ENCODE measurements at regions not wholly inside any gene's neighbourhood (a gene's known extent, or its start where the extent isn't known, plus 50 kb on each side); places are given as distances from the start of the nearest gene placed in this dataset.

- no peak for TF ChIP-seq CTCF (IDR thresholded peaks at IDR 0.05)
- TF ChIP-seq POLR2AphosphoS5 (IDR thresholded peaks at IDR 0.05; ENCODE audit: insufficient read depth in 1 of 2, low read depth in 1 of 2): no peak
These were observed 847.7 kb upstream of the INTU start for GRCh38 chr4:126784966-126785580.
